NCI-H748 (cell line): ENCODE measurements at regions not wholly inside any gene's neighbourhood (a gene's known extent, or its start where the extent isn't known, plus 50 kb on each side); places are given as distances from the start of the nearest gene placed in this dataset.

Experiments
- DNase-seq: peaks from one replicate; lab custom pipeline; 2025; ENCODE audit not compliant: unreplicated experiment; lab: John Stamatoyannopoulos, UW

- no peak for DNase-seq
Measured at GRCh38 chr6:137688230-137688971, 178.7 kb upstream of the TNFAIP3 start.

- DNase-seq = no peak
Measured at GRCh38 chr6:137689377-137689776, 177.7 kb upstream of the TNFAIP3 start.

GRCh38 chr6:137690034-137690433 is 177.0 kb upstream of the TNFAIP3 start:
- DNase-seq = no peak

- DNase-seq = no peak
Measured at GRCh38 chr6:137690721-137691120, 176.3 kb upstream of the TNFAIP3 start.

- no peak for DNase-seq
Measured at GRCh38 chr6:137692308-137692707, 174.8 kb upstream of the TNFAIP3 start.

GRCh38 chr6:137692806-137693205 is 174.3 kb upstream of the TNFAIP3 start:
- no peak for DNase-seq

- DNase-seq = no peak
Measured at GRCh38 chr6:137693711-137694110, 173.3 kb upstream of the TNFAIP3 start.

GRCh38 chr6:137696765-137697164 is 170.3 kb upstream of the TNFAIP3 start:
- DNase-seq = no peak

GRCh38 chr6:137697267-137697938 is 169.7 kb upstream of the TNFAIP3 start:
- peak; percentile 30 for DNase-seq

- DNase-seq = no peak
Measured at GRCh38 chr6:137698636-137699030, 168.4 kb upstream of the TNFAIP3 start.

- no peak for DNase-seq
Measured at GRCh38 chr6:137699031-137699683, 167.9 kb upstream of the TNFAIP3 start.

- no peak for DNase-seq
Measured at GRCh38 chr6:137700161-137700560, 166.9 kb upstream of the TNFAIP3 start.

GRCh38 chr6:137700751-137701477 is 166.1 kb upstream of the TNFAIP3 start:
- DNase-seq = no peak

GRCh38 chr6:137701942-137702341 is 165.1 kb upstream of the TNFAIP3 start:
- DNase-seq = no peak

- DNase-seq = no peak
Measured at GRCh38 chr6:137702791-137703424, 164.2 kb upstream of the TNFAIP3 start.

- DNase-seq = no peak
Measured at GRCh38 chr6:137704802-137705159, 162.3 kb upstream of the TNFAIP3 start.

- DNase-seq = peak; percentile 44
Measured at GRCh38 chr6:137705160-137706082, 161.6 kb upstream of the TNFAIP3 start.

- DNase-seq = no peak
Measured at GRCh38 chr6:137706083-137706750, 160.8 kb upstream of the TNFAIP3 start.

- no peak for DNase-seq
Measured at GRCh38 chr6:137707038-137707589, 159.9 kb upstream of the TNFAIP3 start.
